ENCODE measurements at regions not wholly inside any gene's neighbourhood (a gene's known extent, or its start where the extent isn't known, plus 50 kb on each side); places are given as distances from the start of the nearest gene placed in this dataset.

DNA sequence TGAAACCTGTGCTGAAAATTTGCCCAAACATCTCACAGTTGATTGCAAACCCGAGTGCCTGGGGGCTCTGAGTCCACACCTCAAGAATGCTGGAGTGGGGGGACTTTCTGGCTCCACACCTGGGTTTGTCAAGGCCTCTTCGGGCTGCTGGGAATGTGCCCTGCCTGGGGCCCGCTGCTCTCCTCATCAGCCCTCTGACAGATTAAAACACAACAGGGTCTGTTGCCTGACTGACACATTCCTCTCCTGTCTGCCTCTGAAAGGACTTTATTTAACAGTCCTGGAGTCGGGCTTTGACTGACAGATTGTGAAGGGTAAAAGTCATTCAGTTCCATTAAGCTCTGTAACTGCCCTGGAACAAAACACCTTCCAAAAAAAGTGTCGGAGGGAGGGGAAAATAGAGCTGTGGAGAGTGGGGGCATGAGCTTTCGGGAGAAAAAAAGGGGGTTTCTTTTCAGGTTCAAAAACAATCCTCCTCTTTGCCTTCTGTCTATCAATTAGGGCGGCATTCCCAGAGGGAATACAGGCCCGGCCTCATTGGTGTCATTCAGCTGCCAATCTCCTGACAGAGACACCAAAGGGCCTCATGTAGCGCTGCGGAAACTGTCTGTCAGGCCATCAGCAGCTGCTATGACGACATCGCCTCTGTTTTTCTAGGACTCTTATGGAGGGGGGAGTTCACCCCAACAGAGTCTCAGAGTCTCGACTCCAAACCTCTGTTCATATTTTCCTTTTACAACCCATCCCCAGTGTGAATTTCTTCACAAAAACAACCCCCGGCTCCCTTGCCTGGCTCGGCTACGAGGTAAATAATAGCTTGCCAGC lies 398.8 kb upstream of the NFE2L3 start:
- TF ChIP-seq, protein P1, sequence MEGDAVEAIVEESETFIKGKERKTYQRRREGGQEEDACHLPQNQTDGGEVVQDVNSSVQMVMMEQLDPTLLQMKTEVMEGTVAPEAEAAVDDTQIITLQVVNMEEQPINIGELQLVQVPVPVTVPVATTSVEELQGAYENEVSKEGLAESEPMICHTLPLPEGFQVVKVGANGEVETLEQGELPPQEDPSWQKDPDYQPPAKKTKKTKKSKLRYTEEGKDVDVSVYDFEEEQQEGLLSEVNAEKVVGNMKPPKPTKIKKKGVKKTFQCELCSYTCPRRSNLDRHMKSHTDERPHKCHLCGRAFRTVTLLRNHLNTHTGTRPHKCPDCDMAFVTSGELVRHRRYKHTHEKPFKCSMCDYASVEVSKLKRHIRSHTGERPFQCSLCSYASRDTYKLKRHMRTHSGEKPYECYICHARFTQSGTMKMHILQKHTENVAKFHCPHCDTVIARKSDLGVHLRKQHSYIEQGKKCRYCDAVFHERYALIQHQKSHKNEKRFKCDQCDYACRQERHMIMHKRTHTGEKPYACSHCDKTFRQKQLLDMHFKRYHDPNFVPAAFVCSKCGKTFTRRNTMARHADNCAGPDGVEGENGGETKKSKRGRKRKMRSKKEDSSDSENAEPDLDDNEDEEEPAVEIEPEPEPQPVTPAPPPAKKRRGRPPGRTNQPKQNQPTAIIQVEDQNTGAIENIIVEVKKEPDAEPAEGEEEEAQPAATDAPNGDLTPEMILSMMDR (IDR thresholded peaks at IDR 0.05) = no peak
- no peak for TF ChIP-seq POLR2A (IDR thresholded peaks at IDR 0.05)
- no peak for TF ChIP-seq EP300 (IDR thresholded peaks at IDR 0.05)
